GM23248 (cell line): ENCODE measurements at regions not wholly inside any gene's neighbourhood (a gene's known extent, or its start where the extent isn't known, plus 50 kb on each side); places are given as distances from the start of the nearest gene placed in this dataset.

ENCODE experiments used
- EZH2 ChIP-seq: fragments of 200-600 bp; sonication (generic); IDR thresholded peaks from 2 replicates; pipeline ENCODE4 v1.6.1; 2018; ENCODE audit warnings: antibody characterized with exemption, mild to moderate bottlenecking; ENCODE audit not compliant: insufficient read depth, poor library complexity, severe bottlenecking
- EZH2phosphoT487 ChIP-seq: fragments of 200-600 bp; sonication (generic); IDR thresholded peaks from 2 replicates; pipeline ENCODE4 v1.6.1; 2018; ENCODE audit warnings: antibody characterized with exemption, moderate library complexity, mild to moderate bottlenecking, low read depth; ENCODE audit not compliant: insufficient read depth

DNA sequence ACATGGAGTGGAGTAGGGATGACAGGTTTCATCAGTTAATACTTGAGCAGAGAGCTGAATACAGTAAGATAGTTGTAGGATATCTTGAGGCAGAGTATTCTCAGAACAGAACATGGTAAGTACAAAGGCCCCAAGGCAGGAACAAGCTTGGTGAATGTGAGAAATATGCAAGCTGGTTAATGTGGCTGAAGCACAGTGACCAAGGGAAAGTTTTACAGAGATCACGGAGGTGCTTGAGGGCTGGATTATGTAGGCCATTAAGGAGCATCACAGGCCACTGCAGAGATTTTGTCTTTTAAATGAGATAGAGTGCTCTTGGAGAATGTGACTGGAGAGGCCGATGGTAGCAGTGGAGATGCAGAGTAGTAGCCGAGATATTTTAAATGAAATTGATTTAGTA is 54.0 kb upstream of the BOLA1 start:
- TF ChIP-seq EZH2 (no peak), EZH2phosphoT487 (no peak)
